ENCODE measurements at regions not wholly inside any gene's neighbourhood (a gene's known extent, or its start where the extent isn't known, plus 50 kb on each side); places are given as distances from the start of the nearest gene placed in this dataset.

DNA sequence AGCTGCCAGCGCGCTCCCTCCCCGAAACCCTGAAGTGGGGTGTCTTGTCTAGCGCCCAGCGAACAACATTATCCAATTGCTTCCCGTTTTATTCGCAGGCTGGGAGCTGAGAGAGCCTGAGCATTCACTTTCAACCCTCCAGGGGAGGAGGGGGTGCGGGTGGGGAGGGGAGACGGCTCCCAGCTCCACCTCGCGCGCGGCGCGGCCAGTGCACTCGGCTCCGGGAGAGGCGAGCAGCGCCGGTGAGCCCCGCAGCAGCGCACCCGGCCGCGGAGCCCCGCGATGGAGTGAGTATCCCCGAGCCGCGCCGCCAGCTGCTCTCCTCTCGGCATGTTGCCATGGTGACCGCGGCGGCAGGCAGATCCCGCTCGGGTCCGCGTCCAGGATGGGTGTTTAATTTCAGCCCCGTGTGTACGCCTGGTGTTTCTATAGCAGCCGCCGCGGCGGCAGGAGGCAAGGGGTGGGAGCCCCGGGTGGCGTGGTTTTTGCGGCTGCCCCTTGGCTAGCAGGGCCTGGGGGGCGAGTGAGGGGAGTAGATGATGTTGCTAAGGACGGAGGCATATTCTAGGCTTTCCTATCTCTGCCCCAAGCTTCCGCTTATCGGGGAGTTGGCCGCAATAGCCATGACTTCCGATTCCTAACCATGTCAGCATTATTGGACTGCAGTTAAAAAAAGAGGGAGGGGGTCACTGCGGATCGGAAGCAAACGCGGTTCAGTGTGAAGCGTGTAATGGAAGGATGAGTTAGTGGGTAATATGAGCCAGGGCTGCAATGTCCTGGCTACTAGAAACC lies 139.2 kb upstream of the PALM2AKAP2 start:
- TF ChIP-seq ZFX (IDR thresholded peaks at IDR 0.05) (no peak), SP1 (IDR thresholded peaks at IDR 0.05; ENCODE audit: low read depth) (no peak), ZNF274 (IDR thresholded peaks at IDR 0.05; ENCODE audit: low read depth, low read length) (no peak), EZH2phosphoT487 (IDR thresholded peaks at IDR 0.05; ENCODE audit: borderline replicate concordance) (no peak), RAD21 (IDR thresholded peaks at IDR 0.05; ENCODE audit: low read depth) (no peak), FOSL1 (IDR thresholded peaks at IDR 0.05; ENCODE audit: low read depth) (no peak), YY1 (IDR thresholded peaks at IDR 0.05; ENCODE audit: extremely low read depth, insufficient replicate concordance, low read depth, low read length) (no peak), JUND (IDR thresholded peaks at IDR 0.05) (no peak), SIN3A (IDR thresholded peaks at IDR 0.05; ENCODE audit: low read depth) (no peak), POLR2AphosphoS5 (IDR thresholded peaks at IDR 0.05; ENCODE audit: low read depth, low read length) (no peak), EZH2 (IDR thresholded peaks at IDR 0.05) (no peak), CBX3 (IDR thresholded peaks at IDR 0.05; ENCODE audit: low read depth) (no peak)
- TF ChIP-seq, protein P1, sequence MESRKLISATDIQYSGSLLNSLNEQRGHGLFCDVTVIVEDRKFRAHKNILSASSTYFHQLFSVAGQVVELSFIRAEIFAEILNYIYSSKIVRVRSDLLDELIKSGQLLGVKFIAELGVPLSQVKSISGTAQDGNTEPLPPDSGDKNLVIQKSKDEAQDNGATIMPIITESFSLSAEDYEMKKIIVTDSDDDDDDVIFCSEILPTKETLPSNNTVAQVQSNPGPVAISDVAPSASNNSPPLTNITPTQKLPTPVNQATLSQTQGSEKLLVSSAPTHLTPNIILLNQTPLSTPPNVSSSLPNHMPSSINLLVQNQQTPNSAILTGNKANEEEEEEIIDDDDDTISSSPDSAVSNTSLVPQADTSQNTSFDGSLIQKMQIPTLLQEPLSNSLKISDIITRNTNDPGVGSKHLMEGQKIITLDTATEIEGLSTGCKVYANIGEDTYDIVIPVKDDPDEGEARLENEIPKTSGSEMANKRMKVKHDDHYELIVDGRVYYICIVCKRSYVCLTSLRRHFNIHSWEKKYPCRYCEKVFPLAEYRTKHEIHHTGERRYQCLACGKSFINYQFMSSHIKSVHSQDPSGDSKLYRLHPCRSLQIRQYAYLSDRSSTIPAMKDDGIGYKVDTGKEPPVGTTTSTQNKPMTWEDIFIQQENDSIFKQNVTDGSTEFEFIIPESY (IDR thresholded peaks at IDR 0.05; ENCODE audit: extremely low read depth, insufficient replicate concordance, low read length): no peak
- TF ChIP-seq, protein P2, sequence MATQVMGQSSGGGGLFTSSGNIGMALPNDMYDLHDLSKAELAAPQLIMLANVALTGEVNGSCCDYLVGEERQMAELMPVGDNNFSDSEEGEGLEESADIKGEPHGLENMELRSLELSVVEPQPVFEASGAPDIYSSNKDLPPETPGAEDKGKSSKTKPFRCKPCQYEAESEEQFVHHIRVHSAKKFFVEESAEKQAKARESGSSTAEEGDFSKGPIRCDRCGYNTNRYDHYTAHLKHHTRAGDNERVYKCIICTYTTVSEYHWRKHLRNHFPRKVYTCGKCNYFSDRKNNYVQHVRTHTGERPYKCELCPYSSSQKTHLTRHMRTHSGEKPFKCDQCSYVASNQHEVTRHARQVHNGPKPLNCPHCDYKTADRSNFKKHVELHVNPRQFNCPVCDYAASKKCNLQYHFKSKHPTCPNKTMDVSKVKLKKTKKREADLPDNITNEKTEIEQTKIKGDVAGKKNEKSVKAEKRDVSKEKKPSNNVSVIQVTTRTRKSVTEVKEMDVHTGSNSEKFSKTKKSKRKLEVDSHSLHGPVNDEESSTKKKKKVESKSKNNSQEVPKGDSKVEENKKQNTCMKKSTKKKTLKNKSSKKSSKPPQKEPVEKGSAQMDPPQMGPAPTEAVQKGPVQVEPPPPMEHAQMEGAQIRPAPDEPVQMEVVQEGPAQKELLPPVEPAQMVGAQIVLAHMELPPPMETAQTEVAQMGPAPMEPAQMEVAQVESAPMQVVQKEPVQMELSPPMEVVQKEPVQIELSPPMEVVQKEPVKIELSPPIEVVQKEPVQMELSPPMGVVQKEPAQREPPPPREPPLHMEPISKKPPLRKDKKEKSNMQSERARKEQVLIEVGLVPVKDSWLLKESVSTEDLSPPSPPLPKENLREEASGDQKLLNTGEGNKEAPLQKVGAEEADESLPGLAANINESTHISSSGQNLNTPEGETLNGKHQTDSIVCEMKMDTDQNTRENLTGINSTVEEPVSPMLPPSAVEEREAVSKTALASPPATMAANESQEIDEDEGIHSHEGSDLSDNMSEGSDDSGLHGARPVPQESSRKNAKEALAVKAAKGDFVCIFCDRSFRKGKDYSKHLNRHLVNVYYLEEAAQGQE (IDR thresholded peaks at IDR 0.05; ENCODE audit: low read depth): no peak
- TF ChIP-seq, protein P3, sequence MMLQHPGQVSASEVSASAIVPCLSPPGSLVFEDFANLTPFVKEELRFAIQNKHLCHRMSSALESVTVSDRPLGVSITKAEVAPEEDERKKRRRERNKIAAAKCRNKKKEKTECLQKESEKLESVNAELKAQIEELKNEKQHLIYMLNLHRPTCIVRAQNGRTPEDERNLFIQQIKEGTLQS (IDR thresholded peaks at IDR 0.05): no peak
- TF ChIP-seq, protein P4, sequence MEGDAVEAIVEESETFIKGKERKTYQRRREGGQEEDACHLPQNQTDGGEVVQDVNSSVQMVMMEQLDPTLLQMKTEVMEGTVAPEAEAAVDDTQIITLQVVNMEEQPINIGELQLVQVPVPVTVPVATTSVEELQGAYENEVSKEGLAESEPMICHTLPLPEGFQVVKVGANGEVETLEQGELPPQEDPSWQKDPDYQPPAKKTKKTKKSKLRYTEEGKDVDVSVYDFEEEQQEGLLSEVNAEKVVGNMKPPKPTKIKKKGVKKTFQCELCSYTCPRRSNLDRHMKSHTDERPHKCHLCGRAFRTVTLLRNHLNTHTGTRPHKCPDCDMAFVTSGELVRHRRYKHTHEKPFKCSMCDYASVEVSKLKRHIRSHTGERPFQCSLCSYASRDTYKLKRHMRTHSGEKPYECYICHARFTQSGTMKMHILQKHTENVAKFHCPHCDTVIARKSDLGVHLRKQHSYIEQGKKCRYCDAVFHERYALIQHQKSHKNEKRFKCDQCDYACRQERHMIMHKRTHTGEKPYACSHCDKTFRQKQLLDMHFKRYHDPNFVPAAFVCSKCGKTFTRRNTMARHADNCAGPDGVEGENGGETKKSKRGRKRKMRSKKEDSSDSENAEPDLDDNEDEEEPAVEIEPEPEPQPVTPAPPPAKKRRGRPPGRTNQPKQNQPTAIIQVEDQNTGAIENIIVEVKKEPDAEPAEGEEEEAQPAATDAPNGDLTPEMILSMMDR (IDR thresholded peaks at IDR 0.05 in 2 of 3, conservative IDR thresholded peaks at IDR 0.05 in 1 of 3; ENCODE audit: borderline replicate concordance in 1 of 3, insufficient read depth in 1 of 3, low read depth in 2 of 3, low read length in 2 of 3): no peak
- TF ChIP-seq, protein P5, sequence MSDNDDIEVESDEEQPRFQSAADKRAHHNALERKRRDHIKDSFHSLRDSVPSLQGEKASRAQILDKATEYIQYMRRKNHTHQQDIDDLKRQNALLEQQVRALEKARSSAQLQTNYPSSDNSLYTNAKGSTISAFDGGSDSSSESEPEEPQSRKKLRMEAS (IDR thresholded peaks at IDR 0.05): no peak
- ChIA-PET RAD21 (ENCODE audit: low non-redundant PET in 1 of 2, low total read pairs in 2 of 2, uncharacterized antibody in 2 of 2, unreplicated experiment in 2 of 2) (no interaction called here), POLR2A (no interaction called here), CTCF (no interaction called here)
- H2AFZ ChIP-seq (ENCODE audit: low read depth, low read length, poor library complexity, severe bottlenecking): no peak overlapping the region
- H3K4me3 ChIP-seq (replicated peaks in 1 of 2; ENCODE audit: low read depth in 1 of 2, low read length in 2 of 2): no peak overlapping the region
- peaks cover 53% of the 10 kb centered on the region for H3K27me3 ChIP-seq (ENCODE audit: insufficient read depth, low read length)
- H3K27ac ChIP-seq (ENCODE audit: low read depth, low read length): no peak overlapping the region
- no peaks in the 10 kb centered on the region for H3K9me2 ChIP-seq (ENCODE audit: insufficient read depth)
- H3K4me2 ChIP-seq (ENCODE audit: low read length): no peak overlapping the region
- BruUV-seq (replicated peaks): no TSS peak
- H3K4me1 ChIP-seq (ENCODE audit: control insufficient read depth in 1 of 2, insufficient read depth in 2 of 2, low read length in 2 of 2): no peaks in the 10 kb centered on the region
- no peak for ATAC-seq
- H3K9ac ChIP-seq (ENCODE audit: low read length): no peak overlapping the region
- no peaks in the 10 kb centered on the region for H3K79me2 ChIP-seq (ENCODE audit: insufficient read depth, low read length)
- no peaks in the 10 kb centered on the region for H4K20me1 ChIP-seq (ENCODE audit: insufficient read depth)
- H3K9me3 ChIP-seq (ENCODE audit: control insufficient read depth in 1 of 2, insufficient read depth in 1 of 2, low read depth in 1 of 2, low read length in 2 of 2): no peaks in the 10 kb centered on the region
- DNase-seq (ENCODE audit: low read depth, low spot score): no peak
- no peaks in the 10 kb centered on the region for H3K36me3 ChIP-seq (ENCODE audit: control insufficient read depth in 1 of 2, insufficient read depth in 2 of 2, low read length in 2 of 2)
- intact Hi-C loops (cut with micrococcal nuclease): no loop called here

All from HCT116 (cell line).